SK-N-SH (cell line): ENCODE measurements at regions not wholly inside any gene's neighbourhood (a gene's known extent, or its start where the extent isn't known, plus 50 kb on each side); places are given as distances from the start of the nearest gene placed in this dataset.

Experiments used
- CTCF ChIA-PET: fragments of 300-600, 350-600 bp; formaldehyde crosslinking; extraction: SDS; loops from one replicate; lab custom pipeline; 2021; lab: Yijun Ruan, JAX
- POLR2A ChIA-PET: fragments of 350-600 bp; sonication (Branson Sonifier 250); formaldehyde crosslinking; extraction: SDS; loops from one replicate; lab custom pipeline; 2020; ENCODE audit warnings: antibody characterized with exemption, inconsistent platforms; lab: Yijun Ruan, JAX
- DNase-seq: peaks from one replicate; pipeline ENCODE4 v3.0.0; 2012
- H2AFZ ChIP-seq: fragments of 200-600 bp; sonication (generic); 2 replicates; pipeline ENCODE4 v1.8.1; 2016; ENCODE audit warnings: antibody characterized with exemption, mild to moderate bottlenecking, low read depth
- H3F3A ChIP-seq: fragments of 200-600 bp; sonication (generic); replicated peaks from 2 replicates; pipeline ENCODE3; 2016; ENCODE audit warnings: antibody characterized with exemption, mild to moderate bottlenecking; ENCODE audit not compliant: insufficient read depth
- H3K27ac ChIP-seq, 2 experiments: fragments of 200-500 bp in 1 of 2; fragments of 200-600 bp in 1 of 2; sonication (Bioruptor generic) in 1 of 2; sonication (generic), shearing (Covaris generic) in 1 of 2; 2 replicates each; pipeline versions ENCODE4 v1.5.1 to v1.6.1; 2014 to 2016; ENCODE audit warnings: low read depth in 2 of 2, inconsistent platforms in 1 of 2, low read length in 1 of 2, mild to moderate bottlenecking in 1 of 2, mixed read lengths in 1 of 2
- H3K27me3 ChIP-seq: fragments of 200-600 bp; sonication (generic), shearing (Covaris generic); 2 replicates; pipeline ENCODE4 v1.6.1; 2016; ENCODE audit warnings: mixed run types; ENCODE audit not compliant: insufficient read depth
- H3K36me3 ChIP-seq, 2 experiments: fragments of 200-500 bp in 1 of 2; fragments of 200-600 bp in 1 of 2; sonication (Bioruptor generic) in 1 of 2; sonication (generic) in 1 of 2; replicated peaks in 1 of 2; 2 replicates each; pipeline versions ENCODE3 to v1.5.1; 2014 to 2016; ENCODE audit warnings: low read length in 1 of 2, mild to moderate bottlenecking in 1 of 2; ENCODE audit not compliant: insufficient read depth in 2 of 2, control insufficient read depth in 1 of 2
- H3K4me1 ChIP-seq, 2 experiments: fragments of 200-500 bp in 1 of 2; fragments of 200-600 bp in 1 of 2; sonication (Bioruptor generic) in 1 of 2; sonication (generic), shearing (Covaris generic) in 1 of 2; 2 replicates each; pipeline versions ENCODE4 v1.5.1 to v1.6.1; 2014 to 2016; ENCODE audit warnings: low read depth in 1 of 2, low read length in 1 of 2, mixed run types in 1 of 2; ENCODE audit not compliant: insufficient read depth in 2 of 2, control insufficient read depth in 1 of 2
- H3K4me2 ChIP-seq: fragments of 200-600 bp; sonication (generic), shearing (Covaris generic); 2 replicates; pipeline ENCODE4 v1.6.1; 2017; ENCODE audit warnings: mixed run types
- H3K4me3 ChIP-seq, 2 experiments: fragments of 200-500 bp in 1 of 2; fragments of 200-600 bp in 1 of 2; sonication (Bioruptor generic) in 1 of 2; sonication (generic), shearing (Covaris generic) in 1 of 2; 2 replicates each; pipeline versions ENCODE4 v1.5.1 to v1.8.1; 2014 to 2016; ENCODE audit warnings: low read depth in 2 of 2, inconsistent platforms in 1 of 2, low read length in 1 of 2, mild to moderate bottlenecking in 1 of 2, mixed read lengths in 1 of 2, moderate library complexity in 1 of 2
- H3K79me2 ChIP-seq: fragments of 200-600 bp; sonication (generic); 2 replicates; pipeline ENCODE4 v1.8.1; 2017; ENCODE audit warnings: mild to moderate bottlenecking; ENCODE audit not compliant: insufficient read depth
- H3K9ac ChIP-seq: fragments of 200-600 bp; sonication (generic); 2 replicates; pipeline ENCODE4 v1.6.1; 2017; ENCODE audit warnings: mixed run types
- H3K9me2 ChIP-seq: fragments of 200-600 bp; sonication (generic); 2 replicates; pipeline ENCODE4 v1.6.1; 2017; ENCODE audit warnings: mixed run types
- H3K9me3 ChIP-seq: fragments of 200-600 bp; sonication (generic); 2 replicates; pipeline ENCODE4 v1.6.1; 2017; ENCODE audit warnings: mixed run types, mild to moderate bottlenecking, moderate library complexity
- H4K20me1 ChIP-seq: fragments of 200-600 bp; sonication (generic); 2 replicates; pipeline ENCODE4 v1.6.1; 2017; ENCODE audit warnings: mild to moderate bottlenecking, mixed run types; ENCODE audit not compliant: insufficient read depth
- ELF1 ChIP-seq: IDR thresholded peaks from 2 replicates; pipeline ENCODE4 v1.4.0; 2012
- EZH2phosphoT487 ChIP-seq: fragments of 200-600 bp; sonication (generic); IDR thresholded peaks from 2 replicates; pipeline ENCODE4 v1.6.1; 2017; ENCODE audit warnings: low read depth, mixed run types, mild to moderate bottlenecking, antibody characterized with exemption, moderate library complexity, borderline replicate concordance
- FOSL2 ChIP-seq: IDR thresholded peaks from 2 replicates; pipeline ENCODE4 v1.4.0; 2012; ENCODE audit warnings: low read depth, mild to moderate bottlenecking, moderate library complexity, borderline replicate concordance
- JUND ChIP-seq: IDR thresholded peaks from 2 replicates; pipeline ENCODE4 v1.4.0; 2012
- MAX ChIP-seq: IDR thresholded peaks from 2 replicates; pipeline ENCODE4 v1.4.0; 2012; ENCODE audit warnings: low read depth
- MEF2A ChIP-seq: IDR thresholded peaks from 2 replicates; pipeline ENCODE4 v1.4.0; 2012; ENCODE audit warnings: low read depth, borderline replicate concordance
- NRF1 ChIP-seq: IDR thresholded peaks from 2 replicates; pipeline ENCODE4 v1.6.1; 2012; ENCODE audit warnings: low read depth, mild to moderate bottlenecking, low read length
- RCOR1 ChIP-seq: fragments of 150-350 bp; IDR thresholded peaks from 2 replicates; pipeline ENCODE4 v1.6.1; 2017; ENCODE audit warnings: antibody characterized with exemption, low read length
- REST ChIP-seq: IDR thresholded peaks from 2 replicates; pipeline ENCODE4 v1.6.1; 2012; ENCODE audit warnings: mild to moderate bottlenecking, low read depth, low read length, moderate library complexity
- RFX5 ChIP-seq: IDR thresholded peaks from 2 replicates; pipeline ENCODE4 v1.6.1; 2012; ENCODE audit warnings: mild to moderate bottlenecking, improper control_type of control experiment, low read length
- SMC3 ChIP-seq: IDR thresholded peaks from 2 replicates; pipeline ENCODE4 v1.6.1; 2012; ENCODE audit warnings: low read depth, low read length, improper control_type of control experiment
- USF2 ChIP-seq: fragments of 150-350 bp; IDR thresholded peaks from 2 replicates; pipeline ENCODE4 v1.6.1; 2017; ENCODE audit warnings: antibody characterized with exemption, low read length, low read depth, borderline replicate concordance
- ZBTB33 ChIP-seq: IDR thresholded peaks from 2 replicates; pipeline ENCODE4 v1.4.0; 2012; ENCODE audit warnings: low read depth, borderline replicate concordance
- WGBS: methylation state at CpG from one replicate; pipeline ENCODE4 v1.1.6; 2017; ENCODE audit warnings: low lambda C conversion rate; 5-methylcytosine and 5-hydroxymethylcytosine counted together

- Histone ChIP-seq H3K4me1 (no peaks in the 10 kb centered on the region; a peak in 1 of 4 replicates), H3K4me2 (no peak overlapping the region), H3K79me2 (no peaks in the 10 kb centered on the region), H3K27me3 (no peaks in the 10 kb centered on the region), H3K36me3 (no peaks in the 10 kb centered on the region), H3K9me3 (no peaks in the 10 kb centered on the region), H3K4me3 (no peak overlapping the region), H3K9ac (no peak overlapping the region), H3K9me2 (no peaks in the 10 kb centered on the region), H3K27ac (no peak overlapping the region), H3F3A (no peaks in the 10 kb centered on the region), H4K20me1 (no peaks in the 10 kb centered on the region), H2AFZ (no peak overlapping the region)
- ChIA-PET POLR2A (no interaction called here), CTCF (no interaction called here)
- 40% methylated on average over 4 of the region's 4 CpGs for WGBS
- no peak for DNase-seq
- TF ChIP-seq SMC3 (no peak), ZBTB33 (no peak), ELF1 (no peak), REST (no peak), MEF2A (no peak), JUND (no peak), USF2 (no peak), RFX5 (no peak), NRF1 (no peak)
Observed at GRCh38 chr3:80537680-80538079, 769.9 kb upstream of the ROBO1 start.

- no peak for DNase-seq
Observed at GRCh38 chr3:80535286-80535685, 767.5 kb upstream of the ROBO1 start.

More at GRCh38 chr3:80535286-80535685, 767.5 kb upstream of the ROBO1 start:
- no peaks in the 10 kb centered on the region for H3K9me2 ChIP-seq
- no peaks in the 10 kb centered on the region for H3K27me3 ChIP-seq
- H3F3A ChIP-seq = no peaks in the 10 kb centered on the region
- H4K20me1 ChIP-seq = no peaks in the 10 kb centered on the region
- no peaks in the 10 kb centered on the region for H3K36me3 ChIP-seq
- no peak overlapping the region for H3K27ac ChIP-seq
- no peak overlapping the region for H3K4me3 ChIP-seq
- no peaks in the 10 kb centered on the region for H3K9me3 ChIP-seq
- no peak overlapping the region for H3K9ac ChIP-seq
- H3K79me2 ChIP-seq = no peaks in the 10 kb centered on the region
- CTCF ChIA-PET = no interaction called here
- TF ChIP-seq MAX (no peak), EZH2phosphoT487 (no peak), RCOR1 (no peak), FOSL2 (no peak)
- 79% methylated on average over 1 of the region's 1 CpG for WGBS
- H3K4me1 ChIP-seq = no peaks in the 10 kb centered on the region; a peak in 1 of 4 replicates
- POLR2A ChIA-PET = no interaction called here
- H3K4me2 ChIP-seq = no peak overlapping the region
- no peak overlapping the region for H2AFZ ChIP-seq
